Ectodermal cell (in vitro differentiated cells): ENCODE measurements at regions not wholly inside any gene's neighbourhood (a gene's known extent, or its start where the extent isn't known, plus 50 kb on each side); places are given as distances from the start of the nearest gene placed in this dataset.

Experiments
- H3K27ac ChIP-seq: 2 replicates; pipeline ENCODE4 v1.7.0; 2013; ENCODE audit warnings: mild to moderate bottlenecking, low read depth, low read length; ENCODE audit not compliant: insufficient read depth, poor library complexity, severe bottlenecking
- H3K27me3 ChIP-seq: 2 replicates; pipeline ENCODE4 v1.7.0; 2013; ENCODE audit warnings: mild to moderate bottlenecking, low read length; ENCODE audit not compliant: insufficient read depth, control insufficient read depth, poor library complexity, severe bottlenecking
- H3K36me3 ChIP-seq: one replicate; pipeline ENCODE4 v1.7.0; 2013; ENCODE audit warnings: low read length; ENCODE audit not compliant: control insufficient read depth, insufficient read depth
- H3K4me1 ChIP-seq: one replicate; pipeline ENCODE4 v1.7.0; 2013; ENCODE audit warnings: low read length; ENCODE audit not compliant: control insufficient read depth, insufficient read depth
- H3K4me3 ChIP-seq: 2 replicates; pipeline ENCODE4 v1.7.0; 2013; ENCODE audit warnings: low read depth, low read length, control low read depth; ENCODE audit not compliant: insufficient read depth
- H3K9me3 ChIP-seq: 2 replicates; pipeline ENCODE4 v1.7.0; 2013; ENCODE audit warnings: mild to moderate bottlenecking, low read length, moderate library complexity; ENCODE audit not compliant: control insufficient read depth
- WGBS, 2 experiments: methylation state at CpG; one replicate each; pipeline ENCODE4 v1.1.7; 2013; ENCODE audit warnings: missing lambda C conversion rate in 2 of 2; 5-methylcytosine and 5-hydroxymethylcytosine counted together

DNA sequence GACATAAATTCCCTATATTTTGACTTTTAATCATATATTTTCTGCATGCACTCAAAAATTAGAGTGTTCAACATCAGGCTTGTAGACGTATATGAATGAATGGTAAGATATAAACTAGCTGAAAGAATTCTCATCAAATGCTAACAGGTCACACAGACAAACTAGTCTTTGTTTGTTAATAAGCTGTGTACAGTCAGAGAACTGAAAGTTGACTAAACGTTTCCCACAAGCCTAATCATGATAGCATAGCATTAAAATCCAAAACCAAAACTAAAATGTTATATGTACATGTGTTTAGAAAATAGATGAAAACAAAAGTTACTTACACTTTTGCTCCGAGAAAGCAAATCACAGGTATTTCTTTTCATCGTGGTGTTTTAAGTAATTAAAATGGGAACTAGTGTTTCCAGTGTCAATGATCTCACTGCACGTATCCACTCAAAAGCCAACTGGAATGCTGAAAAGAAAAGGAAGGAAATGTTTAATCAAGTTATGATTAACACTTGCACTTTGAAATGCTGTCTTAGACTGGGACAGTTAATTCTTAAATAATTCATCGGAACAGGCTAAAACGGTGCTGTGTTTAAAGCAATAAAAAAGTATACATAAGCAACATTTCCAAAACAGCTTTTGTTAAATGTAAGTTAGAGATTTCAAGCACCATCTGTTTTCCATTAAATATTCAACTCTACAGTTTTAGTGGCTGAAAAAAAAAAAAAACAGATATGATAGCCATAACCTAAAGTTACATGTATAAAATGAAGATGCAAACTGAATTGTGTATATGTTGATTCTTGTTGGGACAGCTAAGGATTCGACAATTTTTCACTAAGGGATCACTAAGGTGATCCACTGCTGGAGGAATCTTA lies 291.9 kb upstream of the PDE4D start:
- Histone ChIP-seq H3K4me1 (no peaks in the 10 kb centered on the region), H3K27ac (no peak overlapping the region), H3K9me3 (no peaks in the 10 kb centered on the region), H3K4me3 (no peak overlapping the region), H3K27me3 (no peaks in the 10 kb centered on the region), H3K36me3 (no peaks in the 10 kb centered on the region)
- 96 to 98% methylated on average over 6 to 7 of the region's 8 CpGs for WGBS, 2 experiments

DNA sequence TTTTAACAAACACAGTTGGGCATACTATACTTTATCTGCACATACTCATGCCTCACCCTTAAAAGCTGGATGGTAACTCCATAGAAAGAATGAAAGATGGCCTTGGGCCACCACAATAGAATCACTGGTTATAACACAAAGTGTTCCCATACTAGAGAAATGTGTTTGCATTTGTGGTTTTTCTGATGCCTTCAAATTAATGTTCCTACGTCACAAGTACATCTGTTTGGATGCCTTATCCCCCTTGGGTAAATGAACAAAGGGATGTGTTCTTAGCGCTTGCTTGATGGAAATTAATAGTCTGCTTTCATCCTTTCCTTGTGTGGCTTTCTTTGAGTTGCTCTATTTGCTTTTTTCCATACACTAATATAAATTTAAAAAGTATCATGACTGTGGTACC lies 291.1 kb upstream of the PDE4D start:
- WGBS, 2 experiments = 97 to 100% methylated on average over 2 of the region's 2 CpGs
- no peaks in the 10 kb centered on the region for H3K36me3 ChIP-seq
- no peaks in the 10 kb centered on the region for H3K27me3 ChIP-seq
- H3K27ac ChIP-seq = no peak overlapping the region
- no peaks in the 10 kb centered on the region for H3K4me1 ChIP-seq
- no peaks in the 10 kb centered on the region for H3K9me3 ChIP-seq
- H3K4me3 ChIP-seq = no peak overlapping the region

DNA sequence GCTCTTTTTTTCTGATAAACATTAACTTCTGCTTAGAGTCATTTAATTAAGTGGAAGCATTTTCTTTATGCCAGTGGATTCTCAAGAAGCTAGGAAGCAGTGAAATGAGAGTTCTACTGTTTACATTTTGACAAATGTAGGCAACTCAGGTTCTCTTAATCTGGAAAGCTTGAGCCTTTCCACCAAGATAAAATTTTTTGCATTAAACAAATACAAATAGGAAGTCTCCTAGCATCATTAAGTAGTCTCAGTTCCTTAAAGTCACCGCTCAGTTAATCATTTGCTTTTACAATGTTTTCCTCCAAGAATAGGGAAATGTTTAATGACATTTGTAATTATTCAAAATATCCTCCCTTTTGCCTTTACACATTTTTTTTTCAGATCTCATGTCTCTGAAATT lies 290.4 kb upstream of the PDE4D start:
- Histone ChIP-seq H3K36me3 (no peaks in the 10 kb centered on the region), H3K4me1 (no peaks in the 10 kb centered on the region), H3K4me3 (no peak overlapping the region), H3K9me3 (no peaks in the 10 kb centered on the region), H3K27me3 (no peaks in the 10 kb centered on the region), H3K27ac (no peak overlapping the region)
- WGBS, 2 experiments = 93% methylated on average over 1 of the region's 1 CpG; no CpG with 5 or more reads in 1 of the 2 experiments

DNA sequence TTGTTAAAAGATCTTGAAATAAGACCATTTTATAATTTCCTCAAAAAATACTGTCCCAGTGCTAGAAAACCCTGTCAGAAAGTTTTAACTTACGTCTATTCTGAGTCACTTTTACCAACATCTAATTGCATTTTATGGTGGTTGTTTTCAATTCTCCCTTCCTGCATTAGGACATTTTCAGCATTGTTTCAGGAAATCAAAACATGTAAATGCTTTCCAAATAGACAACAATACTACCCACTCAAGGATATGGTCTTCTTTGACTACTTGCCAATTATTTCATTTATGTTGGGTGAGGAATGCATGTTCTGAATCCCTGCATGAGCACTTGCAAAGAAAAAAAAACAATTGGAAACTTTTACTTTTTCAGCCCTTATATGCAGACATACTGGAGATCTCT lies 284.6 kb upstream of the PDE4D start:
- Histone ChIP-seq H3K27ac (no peak overlapping the region), H3K27me3 (no peaks in the 10 kb centered on the region), H3K4me3 (no peak overlapping the region), H3K9me3 (no peaks in the 10 kb centered on the region), H3K36me3 (no peaks in the 10 kb centered on the region), H3K4me1 (no peaks in the 10 kb centered on the region)
- 93 to 96% methylated on average over 1 of the region's 1 CpG for WGBS, 2 experiments

DNA sequence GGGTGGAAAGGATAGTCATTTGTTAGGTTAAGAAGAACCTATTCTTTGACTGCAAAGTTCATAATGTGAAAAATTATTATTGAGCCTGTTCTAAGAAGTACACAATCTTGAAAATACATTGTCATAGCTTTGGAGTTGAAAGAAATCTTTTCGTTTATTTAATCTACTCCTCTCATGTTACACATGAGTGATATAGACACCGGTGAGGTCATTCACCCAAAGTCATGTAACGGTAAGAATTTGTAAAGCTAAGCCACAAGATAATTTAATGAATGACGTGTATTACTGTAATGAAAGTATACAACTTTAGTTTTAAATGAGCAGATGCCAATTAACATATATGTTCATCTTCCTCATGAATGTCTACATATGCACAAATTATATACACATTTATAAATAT lies 284.1 kb upstream of the PDE4D start:
- no peaks in the 10 kb centered on the region for H3K27me3 ChIP-seq
- no peak overlapping the region for H3K27ac ChIP-seq
- no peaks in the 10 kb centered on the region for H3K36me3 ChIP-seq
- H3K9me3 ChIP-seq = no peaks in the 10 kb centered on the region
- H3K4me1 ChIP-seq = no peaks in the 10 kb centered on the region
- no peak overlapping the region for H3K4me3 ChIP-seq
- WGBS, 2 experiments = 92 to 100% methylated on average over 2 to 3 of the region's 4 CpGs

DNA sequence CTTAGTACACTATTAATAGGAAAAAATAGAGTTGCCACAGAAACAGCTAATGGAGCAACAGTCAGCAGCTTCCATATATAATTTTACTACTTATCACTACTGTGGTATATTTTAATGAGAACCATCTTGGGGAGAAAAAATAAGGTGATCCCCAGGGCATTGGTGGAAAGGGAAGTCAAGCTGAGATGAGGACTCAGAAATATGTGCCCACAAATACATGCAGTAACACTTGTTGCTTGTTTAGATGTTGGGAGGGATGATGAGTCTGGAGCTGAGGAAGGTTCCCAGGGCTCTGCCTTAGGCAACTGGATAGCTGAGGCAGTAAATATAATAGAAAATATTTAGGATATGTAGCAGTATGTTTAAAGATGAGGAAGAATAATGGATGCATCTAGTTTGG lies 280.1 kb upstream of the PDE4D start:
- Histone ChIP-seq H3K27ac (no peak overlapping the region), H3K4me3 (no peak overlapping the region), H3K27me3 (no peaks in the 10 kb centered on the region), H3K9me3 (no peaks in the 10 kb centered on the region), H3K36me3 (no peaks in the 10 kb centered on the region), H3K4me1 (no peaks in the 10 kb centered on the region)

DNA sequence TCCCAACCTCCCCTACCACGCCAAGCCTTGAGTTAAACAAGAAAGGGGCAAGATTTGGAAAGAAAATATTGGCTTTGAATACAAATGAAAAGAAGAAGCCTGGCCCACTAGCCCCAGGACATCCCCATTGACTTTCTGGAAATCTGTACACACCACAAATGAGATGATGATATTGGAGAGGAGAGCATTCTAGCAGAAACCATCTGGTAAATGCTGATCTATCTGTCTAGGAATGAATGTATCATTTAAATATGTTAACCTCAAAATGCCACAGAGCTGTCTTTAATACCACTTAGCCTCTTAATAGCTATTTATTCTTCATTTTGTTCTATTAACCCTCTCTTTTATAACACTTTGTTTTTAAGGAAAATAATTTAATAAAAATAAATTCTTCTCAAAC lies 270.2 kb upstream of the PDE4D start:
- no peaks in the 10 kb centered on the region for H3K27me3 ChIP-seq
- no peaks in the 10 kb centered on the region for H3K4me1 ChIP-seq
- no CpG with 5 or more reads among the region's 1 CpG for WGBS, 2 experiments
- H3K36me3 ChIP-seq = no peaks in the 10 kb centered on the region
- H3K27ac ChIP-seq = no peak overlapping the region
- H3K4me3 ChIP-seq = no peak overlapping the region
- no peaks in the 10 kb centered on the region for H3K9me3 ChIP-seq

DNA sequence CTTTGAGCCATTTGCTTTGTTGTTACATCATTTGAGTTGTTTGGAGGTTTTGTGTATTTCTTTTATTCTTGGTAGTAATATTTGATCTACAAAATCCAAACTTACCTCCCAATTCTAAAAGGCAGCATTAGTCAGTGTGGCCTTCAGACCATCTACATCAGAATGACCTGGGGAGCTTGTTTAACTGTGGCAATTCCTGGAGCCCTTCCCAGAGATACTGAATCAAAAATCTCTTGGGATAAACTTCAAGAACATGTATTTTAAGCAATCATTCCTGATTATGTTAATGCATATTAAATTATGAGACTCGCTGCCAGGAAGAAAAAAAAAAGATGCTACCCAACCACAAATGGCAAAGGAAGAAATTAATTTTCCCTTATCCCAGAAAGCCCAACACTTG lies 268.9 kb upstream of the PDE4D start:
- Histone ChIP-seq H3K36me3 (no peaks in the 10 kb centered on the region), H3K9me3 (no peaks in the 10 kb centered on the region), H3K27me3 (no peaks in the 10 kb centered on the region), H3K4me1 (no peaks in the 10 kb centered on the region), H3K27ac (no peak overlapping the region), H3K4me3 (no peak overlapping the region)
- 80% methylated on average over 1 of the region's 1 CpG; no CpG with 5 or more reads in 1 of the 2 experiments for WGBS, 2 experiments

DNA sequence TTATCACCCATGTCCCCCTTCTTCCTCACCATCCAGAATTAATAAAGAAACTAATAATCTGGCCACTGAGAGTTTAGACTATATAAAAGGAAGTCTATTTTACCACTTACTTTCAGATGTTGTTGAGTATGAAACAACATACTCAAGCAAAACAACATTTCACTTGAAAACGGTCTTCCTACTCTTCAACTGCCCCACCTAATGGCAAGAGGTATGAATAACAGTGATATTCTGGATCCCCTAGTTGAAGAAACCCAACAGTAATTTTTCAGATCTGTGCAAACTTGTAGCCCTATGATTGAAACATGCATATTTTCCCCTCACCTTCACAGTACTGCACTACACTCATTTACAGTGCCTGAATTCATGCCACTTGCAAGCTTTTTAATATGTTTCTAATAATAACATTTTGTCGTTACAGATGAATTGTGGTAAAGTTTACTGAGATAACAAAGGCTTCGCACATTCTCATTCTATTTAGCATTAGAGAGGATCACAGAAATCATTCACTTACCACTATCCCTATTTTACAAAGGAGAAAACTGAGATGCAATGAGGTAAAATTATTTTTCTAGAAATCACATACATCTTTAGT lies 267.9 kb upstream of the PDE4D start:
- Histone ChIP-seq H3K27me3 (no peaks in the 10 kb centered on the region), H3K4me1 (no peaks in the 10 kb centered on the region), H3K9me3 (no peaks in the 10 kb centered on the region), H3K27ac (no peak overlapping the region), H3K36me3 (no peaks in the 10 kb centered on the region), H3K4me3 (no peak overlapping the region)
- 63% methylated on average over 2 of the region's 3 CpGs; no CpG with 5 or more reads in 1 of the 2 experiments for WGBS, 2 experiments

DNA sequence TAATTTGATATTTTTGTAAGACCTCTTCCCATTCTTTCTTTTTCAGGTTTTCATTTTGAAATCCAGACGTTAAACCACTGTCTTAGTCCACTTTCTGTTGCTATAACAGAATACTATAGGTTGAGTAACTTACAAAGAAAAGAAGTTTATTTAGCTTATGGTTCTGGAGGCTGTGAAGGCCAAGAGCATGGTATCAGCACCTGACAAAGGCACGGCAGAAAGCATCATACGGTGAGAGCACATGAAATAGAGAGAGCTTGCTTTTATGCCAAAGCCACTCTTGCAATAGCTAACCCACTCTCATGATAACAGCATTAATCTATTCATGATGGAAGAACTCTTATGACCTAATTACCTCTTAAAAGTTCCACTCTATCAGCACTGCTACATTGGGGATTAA lies 255.6 kb upstream of the PDE4D start:
- no peaks in the 10 kb centered on the region for H3K4me1 ChIP-seq
- H3K27ac ChIP-seq = no peak overlapping the region
- H3K36me3 ChIP-seq = no peaks in the 10 kb centered on the region
- H3K9me3 ChIP-seq = no peaks in the 10 kb centered on the region
- 46 to 60% methylated on average over 2 to 3 of the region's 3 CpGs for WGBS, 2 experiments
- no peak overlapping the region for H3K4me3 ChIP-seq
- no peaks in the 10 kb centered on the region for H3K27me3 ChIP-seq
